Central memory CD4-positive, alpha-beta T cell (primary cell): ENCODE measurements at regions not wholly inside any gene's neighbourhood (a gene's known extent, or its start where the extent isn't known, plus 50 kb on each side); places are given as distances from the start of the nearest gene placed in this dataset.
"Not testable (repeated sequence)": the region's sequence is repeated elsewhere in the genome, so short reads cannot be mapped to it uniquely, and the experiment has no call there.

Experiments used
- DNase-seq: peaks from one replicate; pipeline ENCODE4 v3.0.0; 2022

DNA sequence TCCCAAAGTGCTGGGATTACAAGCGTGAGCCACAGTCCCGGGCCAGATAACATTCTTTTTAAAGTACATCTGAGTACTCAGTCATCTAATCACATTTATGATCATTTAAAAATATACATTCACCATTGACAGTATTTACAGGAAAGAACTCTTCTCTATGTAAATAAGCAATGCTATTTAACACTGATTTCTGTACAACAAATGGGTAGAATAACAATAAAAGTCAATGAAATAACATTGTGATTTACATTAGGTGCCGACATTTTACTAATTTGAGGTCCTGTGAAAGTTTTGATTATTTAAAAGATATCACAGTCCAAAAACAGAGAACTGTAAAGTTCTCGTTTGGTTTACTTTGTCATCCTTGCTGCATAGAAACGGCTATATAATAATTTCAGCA is 1763.7 kb downstream of the SLITRK1 start:
- DNase-seq, result no peak

DNA sequence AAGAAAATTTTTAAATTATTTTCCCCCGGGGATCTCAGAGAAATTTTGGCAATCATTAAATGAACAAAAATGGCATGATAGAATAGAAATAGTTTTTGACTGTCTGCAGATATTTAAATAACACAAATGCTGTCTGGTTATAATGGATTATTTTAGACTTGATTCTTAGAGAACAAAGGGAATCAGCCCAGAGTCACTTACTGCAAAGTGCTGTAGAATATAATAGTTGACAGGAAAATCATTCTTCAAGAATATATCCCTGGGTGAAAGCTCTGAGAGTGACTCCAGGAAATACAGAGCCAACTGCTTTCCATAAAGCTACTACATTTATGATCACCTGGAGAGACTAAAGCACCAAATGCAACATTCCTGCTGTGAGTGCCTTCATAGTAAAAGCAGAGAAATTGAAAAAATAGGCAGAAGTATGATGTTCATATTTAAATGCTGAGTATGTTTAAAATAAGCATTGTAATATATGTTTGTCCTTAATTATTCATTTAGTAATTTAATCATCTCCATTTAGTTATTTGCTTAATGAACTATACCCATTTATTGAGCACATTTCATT is 1765.8 kb downstream of the SLITRK1 start:
- no peak for DNase-seq

GRCh38 chr13:82115391-82115790 is 1766.9 kb downstream of the SLITRK1 start:
- no peak for DNase-seq

DNA sequence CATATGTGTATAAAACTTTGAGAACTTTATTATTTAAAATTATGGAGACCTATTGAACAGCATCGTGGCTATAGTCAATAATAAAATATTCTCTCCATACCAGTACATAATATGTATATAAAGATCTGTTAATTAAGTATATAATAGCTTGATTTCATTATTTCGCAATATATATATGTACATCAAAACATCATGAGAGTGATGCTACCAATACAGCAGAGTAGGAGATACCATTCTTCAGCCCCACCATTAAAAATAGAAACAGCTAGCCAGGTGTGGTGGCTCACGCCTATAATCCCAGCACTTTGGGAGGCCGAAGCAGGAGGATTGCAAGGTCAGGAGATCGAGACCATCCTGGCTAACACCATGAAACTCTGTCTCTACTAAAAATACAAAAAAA is 1755.3 kb upstream of the SPRY2 start:
- no peak for DNase-seq

DNA sequence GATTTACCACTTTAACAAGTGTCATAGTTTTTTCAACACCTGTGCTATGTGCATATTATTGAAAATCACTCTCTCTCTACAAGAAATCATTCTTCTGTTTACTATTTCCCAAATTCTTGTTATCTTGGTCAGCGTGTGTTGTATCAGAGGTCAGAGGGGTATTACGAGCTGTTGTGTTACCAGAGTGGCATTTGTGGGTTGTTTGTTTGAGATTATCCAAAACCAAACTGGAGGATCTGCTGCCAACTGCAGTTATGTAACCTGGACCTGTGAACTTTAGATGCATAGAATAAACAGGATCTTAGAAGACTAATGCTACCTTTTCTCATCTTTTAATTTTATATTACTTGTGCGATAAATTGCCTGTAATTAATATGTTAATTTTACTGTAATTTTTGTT is 1751.4 kb upstream of the SPRY2 start:
- no peak for DNase-seq

GRCh38 chr13:82088781-82089180 is 1747.9 kb upstream of the SPRY2 start:
- DNase-seq, result no peak

- no peak for DNase-seq
These were observed 1735.6 kb upstream of the SPRY2 start for GRCh38 chr13:82076496-82076895.

DNA sequence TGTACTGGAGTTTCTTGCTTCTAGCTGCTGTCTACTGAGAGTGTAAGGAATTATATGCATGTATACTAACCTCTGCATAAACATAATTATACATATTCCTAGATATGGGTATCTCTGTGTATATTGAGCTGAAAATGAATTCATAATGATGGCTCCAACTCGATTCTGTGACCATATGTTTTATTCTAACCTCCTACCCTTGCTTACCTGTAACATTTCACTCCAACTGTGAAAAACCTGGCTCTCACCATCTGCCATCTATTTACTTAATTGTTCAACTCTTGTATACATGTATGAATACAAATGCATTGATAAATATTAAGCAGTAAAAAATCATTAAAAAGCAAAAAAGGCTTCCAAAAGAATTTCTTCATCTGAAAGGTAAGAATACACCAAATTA is 1729.5 kb upstream of the SPRY2 start:
- no peak for DNase-seq

DNA sequence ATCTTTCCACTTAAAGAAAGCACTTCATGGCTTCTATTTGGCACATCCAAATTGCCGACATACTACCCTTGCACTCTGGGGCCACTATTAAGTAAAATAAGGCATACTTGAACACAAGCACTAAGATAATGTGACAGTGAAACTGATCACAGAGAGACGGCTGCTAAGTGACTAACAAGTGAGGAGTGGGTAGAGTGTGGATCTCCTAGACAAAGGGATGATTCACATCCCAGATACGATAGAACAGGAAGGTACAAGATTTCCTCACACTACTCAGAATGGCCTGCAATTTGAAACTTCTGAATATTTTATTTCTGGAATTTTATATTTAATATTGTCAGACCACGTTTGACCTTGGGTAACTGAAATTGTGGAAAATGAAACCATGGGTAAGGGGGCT is 1721.8 kb upstream of the SPRY2 start:
- no peak for DNase-seq

GRCh38 chr13:82058364-82058763 is 1717.4 kb upstream of the SPRY2 start:
- no peak for DNase-seq

DNA sequence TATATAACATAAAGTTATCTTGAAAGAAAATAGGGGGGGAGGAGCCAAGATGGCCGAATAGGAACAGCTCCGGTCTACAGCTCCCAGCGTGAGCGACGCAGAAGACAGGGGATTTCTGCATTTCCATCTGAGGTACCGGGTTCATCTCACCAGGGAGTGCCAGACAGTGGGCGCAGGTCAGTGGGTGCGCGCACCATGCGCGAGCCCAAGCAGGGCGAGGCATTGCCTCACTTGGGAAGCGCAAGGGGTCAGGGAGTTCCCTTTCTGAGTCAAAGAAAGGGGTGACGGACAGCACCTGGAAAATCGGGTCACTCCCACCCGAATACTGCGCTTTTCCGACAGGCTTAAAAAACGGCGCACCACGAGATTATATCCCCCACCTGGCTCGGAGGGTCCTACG is 1704.4 kb upstream of the SPRY2 start:
- not testable (repeated sequence) for DNase-seq

GRCh38 chr13:82036602-82037001 is 1695.7 kb upstream of the SPRY2 start:
- no peak for DNase-seq

- no peak for DNase-seq
These were observed 1670.4 kb upstream of the SPRY2 start for GRCh38 chr13:82011355-82011754.

- DNase-seq, result no peak
These were observed 1669.9 kb upstream of the SPRY2 start for GRCh38 chr13:82010780-82011179.

DNA sequence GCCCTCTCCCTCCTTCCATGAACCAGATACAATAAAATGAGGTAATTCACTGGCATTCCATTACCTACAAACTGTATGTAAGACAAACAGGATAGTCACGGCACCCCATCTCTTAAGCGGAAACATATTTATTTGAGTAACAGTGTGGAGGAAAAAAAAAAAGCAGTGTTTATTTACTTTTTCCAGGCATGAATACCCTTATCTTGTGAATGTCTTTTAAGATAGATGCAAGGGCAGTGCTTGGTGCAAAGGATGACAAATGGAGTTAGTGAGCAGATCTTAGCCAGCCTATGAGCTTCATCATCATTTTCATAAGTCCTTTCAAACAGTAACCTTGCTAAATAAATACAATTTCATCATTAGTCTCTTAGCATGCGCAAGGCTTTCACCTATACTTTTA is 1661.8 kb upstream of the SPRY2 start:
- DNase-seq, result no peak

DNA sequence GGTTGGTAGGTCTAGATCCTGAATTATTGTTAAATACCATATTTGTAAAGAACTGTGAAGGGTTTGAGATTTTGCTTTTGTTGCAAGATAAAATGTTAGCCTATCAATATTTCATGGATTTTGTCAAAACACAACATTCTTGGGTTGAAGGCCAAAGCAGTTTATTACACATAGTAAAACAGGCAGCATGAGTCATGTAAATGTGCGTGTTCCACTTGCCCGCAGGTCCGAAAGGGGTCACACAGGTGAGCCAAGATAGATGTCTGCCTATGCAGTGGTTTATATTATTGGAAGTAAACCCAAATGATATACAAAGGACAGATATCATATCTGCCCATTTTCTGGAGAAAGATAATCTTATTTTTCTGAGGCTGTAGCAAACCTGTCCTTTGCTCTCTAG is 1654.4 kb upstream of the SPRY2 start:
- DNase-seq, result no peak

DNA sequence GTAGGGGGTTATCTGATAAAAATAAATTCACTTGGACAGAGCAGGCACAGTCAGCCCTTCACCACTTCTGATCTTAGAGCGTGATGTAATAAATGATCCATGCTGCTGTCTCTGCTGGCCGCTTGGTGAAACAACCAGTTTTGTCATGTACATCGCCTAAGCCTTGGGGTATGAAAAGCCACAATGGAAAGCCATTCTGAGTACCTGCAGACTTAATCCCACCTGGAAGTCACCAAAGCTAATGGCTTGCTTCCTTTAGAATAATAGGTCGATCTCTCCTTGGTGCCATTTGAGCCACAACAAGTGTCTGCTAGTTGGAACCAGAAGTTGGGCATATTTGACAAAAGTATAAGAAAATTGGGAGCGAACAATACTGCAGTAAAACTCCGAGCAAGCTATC is 1649.7 kb upstream of the SPRY2 start:
- DNase-seq, result no peak

DNA sequence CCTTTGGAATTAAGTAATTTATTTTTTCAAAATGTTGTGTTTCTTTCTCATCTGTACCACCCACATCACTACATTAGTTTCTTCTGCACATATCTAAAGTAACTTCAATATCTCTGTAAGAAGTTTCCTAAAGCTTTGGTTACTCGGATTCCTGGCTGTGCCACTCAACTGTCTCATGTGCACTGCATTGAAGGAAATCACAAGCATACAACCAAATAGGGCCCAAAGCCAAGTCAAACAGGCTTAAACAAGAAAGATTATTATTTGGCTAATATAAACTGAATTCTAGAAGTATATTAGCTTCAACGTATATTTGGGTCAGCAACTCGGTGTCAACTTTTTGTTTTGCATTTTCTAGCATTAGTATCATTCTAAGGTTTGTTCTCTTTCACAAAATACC is 1647.6 kb upstream of the SPRY2 start:
- DNase-seq, result no peak

DNA sequence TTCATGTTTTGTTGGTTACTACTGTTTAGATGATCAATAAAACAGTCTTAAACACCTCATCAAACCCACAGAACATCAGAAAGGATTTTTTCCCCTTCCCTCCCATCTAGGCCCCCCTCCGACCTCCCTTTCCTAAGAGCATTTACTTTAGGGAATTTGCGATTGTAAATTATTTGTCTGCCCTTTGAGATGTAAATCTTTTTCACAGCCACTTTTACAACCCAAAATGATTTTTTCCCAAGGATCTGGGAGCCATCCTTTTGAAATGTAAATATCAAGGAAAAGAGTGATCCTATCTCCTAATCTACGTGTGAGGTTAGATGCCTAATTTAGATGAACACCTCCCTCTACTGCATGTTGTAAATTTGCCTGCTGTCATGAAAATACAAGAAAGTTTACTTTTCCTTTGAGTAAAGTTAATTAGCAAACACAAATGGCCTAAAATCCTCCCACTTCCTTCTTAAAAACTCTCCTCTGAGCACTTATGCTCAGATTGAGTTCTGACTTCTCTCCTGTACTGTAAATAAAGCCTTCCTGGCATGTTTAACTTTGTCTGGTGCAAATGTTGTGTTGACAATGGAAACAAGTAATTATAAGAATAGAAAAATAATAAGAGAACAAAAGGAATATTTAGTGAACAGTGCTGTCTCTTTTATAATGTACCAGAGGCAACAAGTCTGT is 1646.9 kb upstream of the SPRY2 start:
- no peak for DNase-seq

DNA sequence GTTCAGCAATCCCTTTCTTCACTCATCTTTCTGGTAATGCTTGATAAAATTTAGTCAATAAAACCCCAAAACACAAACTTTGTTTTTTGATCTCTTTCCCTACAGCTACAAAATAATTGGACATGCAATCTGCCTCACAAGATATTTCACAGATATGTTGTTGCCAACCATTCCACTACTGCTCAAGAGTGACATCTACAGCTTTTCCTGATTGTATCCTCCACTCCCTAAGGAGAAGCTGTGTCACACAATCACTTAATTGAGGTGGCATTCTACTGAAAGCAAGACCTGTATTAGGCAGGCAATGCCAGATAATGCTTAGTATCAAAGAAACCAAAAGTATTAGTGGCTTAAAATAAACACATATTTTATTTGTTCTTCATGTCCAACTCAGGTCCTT is 1646.2 kb upstream of the SPRY2 start:
- no peak for DNase-seq

DNA sequence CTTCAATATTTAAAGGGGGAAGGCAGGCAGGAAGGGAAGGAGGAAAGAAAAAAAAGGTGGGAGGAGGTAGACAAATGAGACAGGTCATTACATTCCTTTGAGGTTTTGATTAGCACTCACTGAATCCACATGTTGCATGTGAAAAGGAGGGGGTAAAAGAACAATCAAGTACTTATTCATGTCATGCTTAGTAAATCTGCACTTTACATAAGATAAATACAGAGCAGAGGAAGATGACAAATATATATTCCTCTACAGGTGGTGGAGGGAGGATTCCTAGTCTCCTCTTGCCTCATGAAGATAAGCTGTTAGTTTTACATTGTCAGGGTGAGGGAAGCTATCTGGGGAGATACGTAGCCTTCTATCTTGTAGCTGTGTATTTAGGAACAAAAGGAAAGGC is 1645.4 kb upstream of the SPRY2 start:
- DNase-seq, result no peak

DNA sequence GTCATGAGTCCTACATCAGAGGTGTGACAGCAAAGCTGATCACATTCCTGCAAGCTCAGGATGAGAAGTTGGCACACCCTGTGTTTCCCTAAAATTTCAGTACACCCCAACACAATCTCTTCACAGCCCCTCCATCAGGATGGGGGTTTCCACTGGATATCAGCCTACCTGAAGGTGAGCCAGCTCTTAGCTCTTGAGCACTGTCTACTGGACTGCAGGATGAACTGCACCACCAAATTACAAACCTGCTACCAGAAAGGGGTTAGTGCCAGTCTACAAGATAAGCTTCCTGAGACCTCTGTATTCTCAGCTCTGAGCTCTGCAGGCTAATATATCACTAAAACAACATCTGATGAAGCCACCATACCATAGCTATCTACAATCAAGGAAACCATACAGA is 1616.2 kb upstream of the SPRY2 start:
- no peak for DNase-seq

DNA sequence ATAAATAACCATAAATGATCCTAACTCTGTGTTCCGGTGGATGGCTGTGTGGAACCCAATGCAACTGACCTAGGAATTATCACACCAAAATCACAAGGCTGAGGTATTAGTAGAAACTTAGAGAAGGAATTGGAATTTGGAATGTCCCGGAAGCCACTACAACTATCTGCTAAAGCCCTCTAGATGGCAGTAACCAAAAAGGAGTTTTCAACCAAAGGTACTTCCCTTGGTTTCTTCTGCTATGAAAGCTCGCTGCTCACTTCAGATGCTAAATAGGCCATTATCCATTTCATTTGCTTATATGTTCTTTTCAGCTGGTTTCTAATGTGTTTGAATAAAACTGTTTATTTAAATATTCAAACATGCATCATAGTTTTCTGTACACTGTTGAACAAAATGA is 1589.1 kb upstream of the SPRY2 start:
- no peak for DNase-seq

DNA sequence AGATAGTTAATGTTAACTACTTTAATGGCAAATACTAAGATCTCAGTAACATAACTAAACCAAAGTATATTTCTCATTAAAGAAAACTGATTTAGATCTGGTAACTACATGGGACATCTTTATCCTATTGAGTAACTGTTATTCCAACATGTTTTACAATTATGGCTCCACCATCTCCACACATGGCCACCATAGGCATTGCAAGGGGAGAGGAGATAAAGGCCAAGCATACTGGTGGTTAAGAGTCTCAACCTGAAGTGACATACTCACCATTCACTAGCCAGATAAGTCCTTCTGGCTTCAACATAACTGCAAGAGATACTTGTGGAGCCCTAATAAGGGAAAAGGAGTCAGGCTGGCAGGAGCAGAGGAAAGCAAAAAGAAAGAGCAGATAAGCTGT is 1586.4 kb upstream of the SPRY2 start:
- no peak for DNase-seq

- no peak for DNase-seq
These were observed 1576.9 kb upstream of the SPRY2 start for GRCh38 chr13:81917810-81918209.
